Glutamatergic neuron (in vitro differentiated cells): ENCODE measurements at regions not wholly inside any gene's neighbourhood (a gene's known extent, or its start where the extent isn't known, plus 50 kb on each side); places are given as distances from the start of the nearest gene placed in this dataset.
A peak's percentile ranks its signal among the peaks of the same experiment; 100 is the strongest.

ENCODE experiments used
- DNase-seq: peaks from one replicate; pipeline ENCODE4 v3.0.0; 2022
- H3K27ac Mint-ChIP-seq: one replicate; pipeline ENCODE4 v1.8.0; 2020; ENCODE audit warnings: mild to moderate bottlenecking, mixed read lengths, inconsistent platforms; ENCODE audit not compliant: unreplicated experiment
- H3K27me3 Mint-ChIP-seq: one replicate; pipeline ENCODE4 v1.8.0; 2020; ENCODE audit warnings: mild to moderate bottlenecking, moderate library complexity, mixed read lengths, inconsistent platforms; ENCODE audit not compliant: unreplicated experiment
- H3K36me3 Mint-ChIP-seq: one replicate; pipeline ENCODE4 v1.8.0; 2020; ENCODE audit warnings: mild to moderate bottlenecking, mixed read lengths, inconsistent platforms; ENCODE audit not compliant: unreplicated experiment
- H3K4me1 Mint-ChIP-seq: one replicate; pipeline ENCODE4 v1.8.0; 2020; ENCODE audit warnings: mild to moderate bottlenecking, low read depth, mixed read lengths, inconsistent platforms; ENCODE audit not compliant: unreplicated experiment
- H3K4me3 Mint-ChIP-seq: one replicate; pipeline ENCODE4 v1.8.0; 2020; ENCODE audit warnings: mild to moderate bottlenecking, mixed read lengths, inconsistent platforms; ENCODE audit not compliant: unreplicated experiment
- H3K9me3 Mint-ChIP-seq: one replicate; pipeline ENCODE4 v1.8.0; 2020; ENCODE audit warnings: mild to moderate bottlenecking, moderate library complexity, mixed read lengths, inconsistent platforms; ENCODE audit not compliant: unreplicated experiment
- TF ChIP-seq, protein P1 (sequence below): fragments of 200-600 bp; sonication (generic); IDR thresholded peaks from one replicate; pipeline ENCODE4 v1.5.0; 2021; ENCODE audit not compliant: partially characterized antibody, unreplicated experiment

DNA sequence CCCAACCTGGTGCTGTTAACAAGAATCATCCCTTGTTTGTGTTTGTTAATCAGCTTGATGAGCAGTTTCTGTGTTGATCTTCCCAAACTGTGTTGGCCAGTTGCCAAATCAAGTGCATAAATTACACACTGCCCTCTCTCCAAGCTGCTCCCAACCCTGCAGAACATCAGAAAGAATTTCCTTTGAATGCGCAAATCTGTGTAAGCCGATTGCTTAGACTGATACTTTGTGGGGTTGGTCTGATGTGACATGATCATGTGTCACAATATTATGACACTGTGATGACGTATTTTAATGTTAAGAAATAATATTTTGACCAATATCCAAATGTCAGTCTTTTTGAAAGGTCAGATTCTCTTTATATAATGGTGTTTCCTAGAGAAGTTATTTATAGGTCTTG, 766.4 kb upstream of the WWC1 start:
- DNase-seq, result no peak
- Mint-ChIP-seq H3K27me3 (no peaks in the 10 kb centered on the region), H3K36me3 (no peaks in the 10 kb centered on the region), H3K9me3 (no peaks in the 10 kb centered on the region), H3K4me1 (no peaks in the 10 kb centered on the region), H3K27ac (no peak overlapping the region), H3K4me3 (no peak overlapping the region)
- TF ChIP-seq, protein P1, sequence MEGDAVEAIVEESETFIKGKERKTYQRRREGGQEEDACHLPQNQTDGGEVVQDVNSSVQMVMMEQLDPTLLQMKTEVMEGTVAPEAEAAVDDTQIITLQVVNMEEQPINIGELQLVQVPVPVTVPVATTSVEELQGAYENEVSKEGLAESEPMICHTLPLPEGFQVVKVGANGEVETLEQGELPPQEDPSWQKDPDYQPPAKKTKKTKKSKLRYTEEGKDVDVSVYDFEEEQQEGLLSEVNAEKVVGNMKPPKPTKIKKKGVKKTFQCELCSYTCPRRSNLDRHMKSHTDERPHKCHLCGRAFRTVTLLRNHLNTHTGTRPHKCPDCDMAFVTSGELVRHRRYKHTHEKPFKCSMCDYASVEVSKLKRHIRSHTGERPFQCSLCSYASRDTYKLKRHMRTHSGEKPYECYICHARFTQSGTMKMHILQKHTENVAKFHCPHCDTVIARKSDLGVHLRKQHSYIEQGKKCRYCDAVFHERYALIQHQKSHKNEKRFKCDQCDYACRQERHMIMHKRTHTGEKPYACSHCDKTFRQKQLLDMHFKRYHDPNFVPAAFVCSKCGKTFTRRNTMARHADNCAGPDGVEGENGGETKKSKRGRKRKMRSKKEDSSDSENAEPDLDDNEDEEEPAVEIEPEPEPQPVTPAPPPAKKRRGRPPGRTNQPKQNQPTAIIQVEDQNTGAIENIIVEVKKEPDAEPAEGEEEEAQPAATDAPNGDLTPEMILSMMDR, result no peak

DNA sequence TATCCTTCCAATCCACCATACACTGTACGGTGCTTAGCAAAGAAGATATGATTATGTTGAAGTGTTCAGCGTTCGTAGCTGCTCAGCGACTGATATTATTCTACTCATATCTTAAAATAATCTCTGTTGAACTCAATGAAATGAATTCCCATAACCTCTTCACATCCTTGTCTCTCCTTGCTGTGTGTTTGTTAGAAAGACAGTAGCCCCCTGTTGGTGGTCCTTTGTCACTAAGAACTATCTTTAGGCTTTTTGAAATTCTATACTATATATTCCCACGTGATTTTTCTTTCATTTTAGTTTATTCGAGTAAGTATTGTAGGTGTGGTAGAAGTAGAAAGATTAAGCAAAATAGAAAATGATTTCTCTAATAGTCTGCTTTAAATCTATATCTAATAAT, 762.8 kb upstream of the WWC1 start:
- Mint-ChIP-seq H3K9me3 (no peaks in the 10 kb centered on the region), H3K36me3 (no peaks in the 10 kb centered on the region), H3K27ac (no peak overlapping the region), H3K4me3 (no peak overlapping the region), H3K4me1 (no peaks in the 10 kb centered on the region), H3K27me3 (no peaks in the 10 kb centered on the region)
- no peak for DNase-seq
- TF ChIP-seq, protein P1, result peak; percentile 43

DNA sequence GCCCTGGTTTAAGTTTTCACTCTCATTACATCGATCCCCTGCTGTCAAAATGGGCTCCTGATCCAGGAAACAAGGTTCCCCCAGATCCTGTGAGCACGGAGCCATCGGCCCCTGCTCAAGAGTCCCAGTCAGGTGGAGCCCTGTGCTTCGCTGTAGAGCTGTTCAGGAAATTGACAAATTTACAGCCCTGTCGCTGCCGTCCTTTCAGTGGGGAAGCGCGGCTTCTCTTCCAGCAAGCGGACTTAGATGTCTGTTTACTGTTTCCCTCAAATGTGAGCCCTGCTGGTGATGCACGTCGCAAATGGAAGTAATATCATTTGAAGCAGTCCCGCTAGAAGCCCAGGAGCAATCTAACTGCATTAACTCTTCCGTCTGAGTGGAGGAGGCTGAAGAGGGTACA, 760.9 kb upstream of the WWC1 start:
- Mint-ChIP-seq H3K4me1 (no peaks in the 10 kb centered on the region), H3K4me3 (no peak overlapping the region), H3K36me3 (no peaks in the 10 kb centered on the region), H3K9me3 (peaks cover 2% of the 10 kb centered on the region), H3K27me3 (no peaks in the 10 kb centered on the region), H3K27ac (no peak overlapping the region)
- no peak for DNase-seq
- TF ChIP-seq, protein P1, result no peak

DNA sequence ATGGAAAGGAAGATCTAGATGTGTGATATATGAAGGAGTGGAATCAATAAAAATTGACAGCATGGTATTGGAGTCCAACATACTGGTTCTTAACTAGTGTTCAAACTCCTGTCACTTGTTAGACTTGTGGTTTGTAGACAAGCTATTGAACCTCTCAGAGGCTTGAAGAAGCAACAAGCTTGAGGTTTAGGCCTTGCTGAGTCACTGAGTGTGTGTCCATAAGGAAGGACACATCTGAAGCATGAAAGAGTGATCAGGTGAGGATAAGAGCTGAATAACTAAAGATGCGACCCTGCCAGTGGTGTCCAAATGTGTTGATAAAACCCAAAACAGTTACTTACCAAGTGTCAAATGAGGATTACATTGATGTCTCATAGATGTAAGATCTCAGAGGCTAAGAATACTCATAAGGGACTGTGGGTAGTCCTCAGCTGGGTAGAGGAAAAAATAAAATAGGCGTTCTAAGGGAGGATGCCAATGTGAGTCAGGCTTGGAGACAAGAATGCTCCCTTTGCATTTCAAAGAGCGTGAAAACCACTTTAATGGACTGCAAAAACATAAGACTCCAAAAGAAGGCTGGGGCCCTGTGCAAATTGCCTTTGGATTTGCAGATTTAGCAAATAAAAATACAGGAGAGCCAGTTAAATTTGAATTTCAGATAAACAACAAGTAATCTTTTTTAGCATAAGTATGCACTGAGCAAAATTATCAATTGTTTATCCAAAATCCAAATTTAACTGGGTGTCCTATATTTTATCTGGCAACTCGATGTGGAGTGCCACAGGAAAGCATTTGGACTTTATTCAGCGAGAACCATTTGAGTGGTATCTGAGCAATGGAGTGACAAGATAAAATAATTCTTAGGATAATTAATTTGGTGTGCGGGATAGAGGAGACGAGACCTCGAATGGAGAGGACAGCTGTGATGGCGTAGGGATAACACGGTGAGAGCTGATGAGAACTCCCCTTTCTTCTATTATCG, 757.3 kb upstream of the WWC1 start:
- Mint-ChIP-seq H3K36me3 (no peaks in the 10 kb centered on the region), H3K4me3 (no peak overlapping the region), H3K9me3 (peaks cover 2% of the 10 kb centered on the region), H3K27ac (no peak overlapping the region), H3K27me3 (no peaks in the 10 kb centered on the region), H3K4me1 (no peaks in the 10 kb centered on the region)
- TF ChIP-seq, protein P1, result no peak
- no peak for DNase-seq

DNA sequence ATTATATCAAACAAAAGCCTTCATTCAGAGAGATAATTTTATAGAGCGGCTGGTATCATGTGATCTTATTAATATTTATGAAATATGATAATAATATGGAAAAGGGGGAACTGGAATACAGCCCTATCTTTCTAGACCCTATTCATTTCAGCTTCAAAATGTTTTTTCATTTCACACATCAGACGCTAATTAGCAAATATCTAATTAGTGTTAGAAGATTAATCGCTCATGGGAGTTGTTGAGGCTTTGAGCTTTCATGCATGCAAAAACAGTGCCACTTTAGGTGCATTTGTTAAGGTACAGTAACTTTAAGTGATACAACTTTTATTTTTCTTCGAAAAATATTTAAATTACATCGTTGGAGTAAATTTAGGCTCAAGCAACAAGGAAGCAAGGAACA, 751.7 kb upstream of the WWC1 start:
- H3K4me1 Mint-ChIP-seq, result no peaks in the 10 kb centered on the region

More for the DNA sequence above, 751.7 kb upstream of the WWC1 start:
- H3K9me3 Mint-ChIP-seq, result no peaks in the 10 kb centered on the region
- no peak for DNase-seq
- TF ChIP-seq, protein P1, result no peak
- no peak overlapping the region for H3K4me3 Mint-ChIP-seq
- no peaks in the 10 kb centered on the region for H3K36me3 Mint-ChIP-seq
- H3K27ac Mint-ChIP-seq, result no peak overlapping the region
- H3K27me3 Mint-ChIP-seq, result no peaks in the 10 kb centered on the region
